GM19452 (cell line): ENCODE measurements at regions not wholly inside any gene's neighbourhood (a gene's known extent, or its start where the extent isn't known, plus 50 kb on each side); places are given as distances from the start of the nearest gene placed in this dataset.
"Not testable (repeated sequence)": the region's sequence is repeated elsewhere in the genome, so short reads cannot be mapped to it uniquely, and the experiment has no call there.

Experiments used
- ATAC-seq: cut with Tn5 transposase; IDR thresholded peaks from one replicate; pipeline ENCODE4 v1.9.1; 2021; ENCODE audit not compliant: unreplicated experiment

GRCh38 chr18:45339810-45340550 is 275.3 kb upstream of the SLC14A2 start:
- no peak for ATAC-seq

DNA sequence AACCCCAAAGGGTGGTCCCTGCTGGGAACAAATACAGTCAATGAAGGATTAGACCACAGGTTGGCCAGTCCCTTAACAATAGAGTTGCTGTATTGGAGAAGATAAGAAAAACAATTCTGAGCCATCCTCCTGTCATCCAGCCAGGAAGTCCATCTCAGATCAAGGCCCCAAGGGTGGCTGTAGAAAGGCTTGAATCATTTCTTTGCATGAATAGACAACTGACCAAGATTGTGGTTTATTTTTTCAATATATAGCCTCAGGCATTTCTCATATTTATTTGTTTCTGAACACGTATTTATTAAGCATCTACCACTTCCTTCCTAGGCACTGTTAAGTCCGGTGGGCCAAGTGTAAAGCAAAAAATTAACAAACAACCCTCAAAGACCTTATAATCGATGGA is 274.4 kb upstream of the SLC14A2 start:
- ATAC-seq, result no peak

GRCh38 chr18:45341454-45341853 is 273.8 kb upstream of the SLC14A2 start:
- ATAC-seq, result no peak

DNA sequence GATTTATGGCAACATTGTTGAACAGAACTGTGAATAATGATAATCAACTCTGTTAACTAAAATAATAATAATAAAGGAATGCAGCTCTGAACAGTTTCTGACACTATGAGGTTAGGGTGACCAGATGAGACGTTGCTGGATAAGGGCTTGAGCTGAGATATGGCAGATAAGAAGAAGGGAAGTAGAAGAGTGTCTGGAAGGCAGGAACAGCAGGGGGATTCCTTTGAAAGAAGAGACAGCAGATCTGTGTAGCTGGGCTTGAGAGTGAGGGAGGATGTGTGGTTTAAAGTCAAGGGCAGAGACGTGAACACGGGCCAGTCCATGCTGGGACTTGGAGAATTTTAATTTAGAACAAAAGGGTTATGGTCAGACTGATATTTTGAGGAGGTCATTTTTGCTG is 273.1 kb upstream of the SLC14A2 start:
- no peak for ATAC-seq

GRCh38 chr18:45342653-45343052 is 272.6 kb upstream of the SLC14A2 start:
- no peak for ATAC-seq

DNA sequence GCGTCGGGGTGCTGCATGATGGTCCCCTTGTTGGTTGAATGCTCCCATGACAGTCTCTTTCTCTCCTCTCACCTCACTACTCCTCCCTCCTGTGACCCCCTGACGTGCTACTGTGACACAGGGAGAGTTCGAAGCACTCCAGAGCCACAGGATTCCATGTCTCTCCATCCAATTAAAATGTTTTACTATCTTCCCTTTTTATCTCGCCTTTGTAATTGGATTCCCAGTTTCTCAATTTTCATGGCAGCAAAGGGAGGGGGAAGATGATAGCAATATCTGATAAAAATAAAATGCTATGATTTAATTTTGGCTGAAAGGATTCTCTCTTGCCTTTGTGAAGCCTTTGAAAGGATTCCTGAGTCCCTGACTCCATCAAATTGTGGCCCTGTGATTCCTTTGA is 271.9 kb upstream of the SLC14A2 start:
- ATAC-seq, result no peak

GRCh38 chr18:45344680-45345079 is 270.6 kb upstream of the SLC14A2 start:
- ATAC-seq, result not testable (repeated sequence)

DNA sequence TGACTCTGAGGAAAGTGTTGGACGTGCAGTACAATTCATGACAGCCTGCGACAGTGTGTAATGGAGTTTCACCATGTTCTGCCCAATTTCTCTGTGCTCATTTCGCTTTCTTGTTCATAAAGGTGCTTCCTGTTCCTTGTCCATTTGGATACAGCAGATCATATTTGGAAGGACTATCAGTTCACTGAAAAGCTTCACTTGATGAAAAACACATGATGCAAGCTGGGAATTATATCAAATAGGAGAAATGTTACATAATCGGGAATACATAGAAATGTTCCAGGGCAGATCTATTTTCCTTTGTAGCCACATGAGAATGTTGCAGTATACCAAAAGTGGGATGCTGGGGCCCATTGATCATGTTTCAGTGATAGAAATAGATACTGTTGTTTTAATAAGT is 266.3 kb upstream of the SLC14A2 start:
- ATAC-seq, result no peak

DNA sequence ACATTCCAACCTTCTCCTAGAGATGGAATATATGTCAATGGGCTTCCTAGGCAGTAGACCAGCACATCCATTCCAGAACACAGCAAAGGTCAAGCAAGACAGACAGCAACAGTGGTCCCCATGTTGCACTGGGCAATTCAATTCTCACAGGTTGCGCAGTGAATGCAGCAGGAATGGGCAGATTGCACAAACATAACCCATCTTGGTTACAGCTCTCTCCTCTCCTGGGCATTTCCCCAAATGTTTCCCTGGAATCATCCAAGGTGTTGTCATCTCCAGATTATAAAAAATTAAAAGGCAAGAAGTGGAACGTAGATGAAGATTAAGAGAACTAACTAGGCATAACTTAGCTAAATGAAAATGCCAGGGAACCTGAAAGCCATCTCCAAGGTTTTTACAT is 265.8 kb upstream of the SLC14A2 start:
- no peak for ATAC-seq

DNA sequence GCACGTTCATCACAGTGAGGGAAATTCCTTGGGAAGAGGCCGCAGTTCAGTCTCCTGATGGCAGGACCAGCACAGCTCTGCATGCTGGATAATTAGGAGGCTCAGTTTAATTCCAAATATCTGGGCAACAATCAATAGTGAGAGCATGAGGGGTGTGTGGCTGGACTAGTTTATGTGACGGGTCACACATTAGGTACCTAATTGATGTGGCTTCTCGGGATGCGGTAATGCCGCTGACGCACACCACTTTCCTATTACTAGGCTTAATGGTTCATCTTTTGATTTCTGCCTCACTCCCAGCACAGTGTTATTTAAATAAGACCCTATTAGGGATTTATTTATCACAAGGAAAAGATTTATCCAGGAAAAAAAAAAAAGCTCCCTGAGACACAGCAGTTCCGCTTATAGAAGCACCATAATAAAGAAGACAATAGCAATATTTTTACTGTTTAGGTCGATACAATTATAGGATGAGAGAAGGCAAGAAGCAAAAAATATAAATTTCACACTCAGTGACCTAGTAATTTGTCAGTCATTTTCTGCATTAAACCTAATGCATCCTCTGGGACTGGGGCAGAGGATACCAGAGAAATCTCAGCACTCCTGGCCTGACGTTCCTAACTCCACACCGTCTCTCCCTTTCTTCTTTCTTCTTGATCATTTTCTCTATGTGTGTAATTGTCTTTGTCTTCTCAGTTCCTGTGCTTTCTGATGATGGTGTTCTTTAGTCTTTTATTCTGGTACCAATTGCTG is 264.7 kb upstream of the SLC14A2 start:
- no peak for ATAC-seq

DNA sequence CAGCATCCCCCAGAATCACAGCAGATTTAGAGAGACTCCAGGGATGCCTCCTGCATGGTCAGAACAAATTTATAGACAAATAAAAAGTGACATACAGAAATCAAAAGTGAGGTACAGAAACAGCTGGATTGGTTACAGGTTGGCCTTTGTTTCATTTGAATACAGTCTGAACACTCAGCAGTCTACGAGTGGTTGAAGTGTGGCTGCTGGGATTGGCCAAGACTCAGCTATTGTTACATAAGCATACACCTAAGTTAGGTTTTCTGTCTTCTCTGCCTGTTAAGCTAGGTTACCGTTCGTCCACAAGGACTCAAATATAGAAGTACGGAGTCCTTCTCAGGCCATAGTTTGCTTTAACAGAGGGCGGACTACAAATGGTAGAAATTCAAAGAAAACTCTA is 262.4 kb upstream of the SLC14A2 start:
- ATAC-seq, result no peak

DNA sequence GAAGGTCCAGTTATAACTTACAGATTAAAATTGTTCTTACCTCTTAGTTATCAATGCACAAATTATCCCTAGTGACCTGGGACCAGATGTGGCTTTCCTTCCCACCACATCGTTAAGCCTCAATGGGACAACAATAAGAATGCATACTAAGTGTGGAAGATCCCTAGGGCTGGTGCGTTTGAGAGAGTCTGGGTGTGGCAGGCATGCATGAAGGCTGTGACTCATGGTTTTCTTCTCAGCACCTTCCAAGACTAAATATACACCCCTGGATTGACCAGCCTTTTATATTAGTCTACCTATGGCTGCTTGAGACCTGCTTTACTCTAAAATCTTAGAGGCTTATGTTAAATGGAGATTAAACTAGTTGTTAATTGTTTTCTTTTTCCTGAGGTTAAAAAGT is 261.7 kb upstream of the SLC14A2 start:
- no peak for ATAC-seq

DNA sequence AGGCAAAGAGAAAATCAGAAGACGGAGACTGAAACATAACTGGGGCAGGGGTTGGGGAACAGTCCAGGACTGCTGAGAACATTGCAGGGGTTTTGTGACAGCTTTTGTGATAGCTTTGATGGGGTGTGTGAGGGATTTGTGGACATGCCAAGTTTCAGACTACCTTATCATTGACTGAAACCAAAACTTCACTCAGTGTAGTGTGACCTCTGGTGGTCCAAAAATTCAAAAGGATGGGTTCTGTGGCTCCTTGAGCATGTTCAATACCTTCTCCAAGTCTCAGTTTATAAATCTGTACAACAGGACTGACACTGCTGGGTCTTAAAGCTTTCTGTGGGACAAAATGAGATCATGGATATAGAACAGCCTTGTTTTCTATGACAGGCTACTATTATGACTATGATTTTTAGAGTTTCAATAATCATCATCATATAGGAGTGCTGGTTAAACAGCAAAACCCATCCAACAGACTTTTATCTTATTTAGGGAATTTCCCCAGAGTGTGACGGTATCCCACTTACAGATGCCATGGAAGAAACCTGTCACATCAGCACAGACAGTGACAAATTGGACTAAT is 259.2 kb upstream of the SLC14A2 start:
- no peak for ATAC-seq

DNA sequence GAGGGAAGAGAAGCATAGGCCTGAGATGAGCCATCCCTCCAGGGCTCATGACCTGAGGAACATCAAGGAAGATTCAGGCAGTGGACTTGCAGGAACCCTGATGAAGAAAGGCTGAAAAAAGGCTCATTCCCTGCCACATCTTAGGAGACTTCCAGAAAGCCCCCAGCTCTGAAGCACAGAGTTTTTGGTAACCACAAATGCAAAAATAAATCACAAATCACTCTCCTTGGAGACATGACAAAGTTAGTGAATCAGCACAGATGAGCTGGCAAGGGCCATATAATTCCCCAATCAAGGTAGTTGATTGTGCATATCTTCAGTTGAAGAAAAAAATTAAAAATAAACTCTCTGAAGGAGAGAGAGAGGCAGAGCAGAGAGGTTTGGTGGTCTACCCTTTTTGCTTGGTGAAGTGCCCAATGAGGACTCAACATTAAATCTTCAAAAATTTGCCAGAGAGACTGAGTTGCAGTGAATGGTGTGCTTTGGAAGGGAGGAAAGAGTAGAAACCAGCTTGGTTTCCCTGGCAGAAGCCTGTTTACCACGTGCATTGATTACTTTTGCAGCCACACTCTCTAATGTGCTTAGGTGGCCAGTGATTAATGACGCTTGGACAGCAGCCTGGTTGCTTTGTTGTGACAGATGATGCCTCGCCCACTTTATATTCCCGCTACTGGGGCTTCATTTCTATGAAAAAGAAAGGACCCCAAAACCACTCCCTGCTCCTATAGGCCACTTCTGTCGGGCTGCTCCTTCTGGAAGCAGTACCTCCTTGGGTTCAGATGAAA is 257.4 kb upstream of the SLC14A2 start:
- no peak for ATAC-seq

DNA sequence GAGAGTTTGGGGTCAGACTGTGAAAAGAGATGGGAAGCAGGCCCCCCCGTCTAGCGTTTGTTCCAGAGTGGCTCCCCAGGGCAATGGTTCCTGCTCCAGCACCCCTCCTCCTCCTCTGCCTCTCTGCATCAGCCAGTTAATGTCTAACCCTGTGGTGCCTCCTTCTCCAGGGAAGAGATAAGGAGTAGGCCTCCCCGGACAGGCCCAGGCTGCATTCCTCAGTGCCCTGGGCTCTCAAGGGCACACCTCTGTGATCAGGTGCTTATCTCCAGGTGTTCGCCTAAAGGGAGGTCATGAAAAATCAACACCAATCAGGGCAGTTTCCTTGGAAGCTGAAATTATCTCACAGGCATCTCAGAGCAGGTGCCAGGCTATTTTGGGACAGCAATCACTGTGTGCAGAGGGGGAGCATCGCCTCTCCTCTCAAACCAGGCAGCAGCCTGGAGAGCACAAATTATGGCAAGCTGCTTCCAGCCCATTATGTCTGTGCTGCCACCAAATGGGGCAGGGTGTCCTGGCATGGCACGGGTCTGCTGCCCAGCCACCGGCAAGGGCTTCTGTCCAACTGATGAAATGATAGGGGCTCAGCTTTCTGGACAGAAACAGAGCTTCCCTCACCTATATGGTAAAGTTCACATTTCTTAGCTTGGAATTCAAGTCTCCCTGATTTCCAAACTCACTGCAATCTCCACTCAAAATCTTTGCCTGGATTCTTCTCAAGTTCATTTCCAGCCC is 255.8 kb upstream of the SLC14A2 start:
- no peak for ATAC-seq

GRCh38 chr18:45361125-45361851 is 254.0 kb upstream of the SLC14A2 start:
- ATAC-seq, result no peak

- no peak for ATAC-seq
Observed at GRCh38 chr18:45363196-45363595, 252.1 kb upstream of the SLC14A2 start.

DNA sequence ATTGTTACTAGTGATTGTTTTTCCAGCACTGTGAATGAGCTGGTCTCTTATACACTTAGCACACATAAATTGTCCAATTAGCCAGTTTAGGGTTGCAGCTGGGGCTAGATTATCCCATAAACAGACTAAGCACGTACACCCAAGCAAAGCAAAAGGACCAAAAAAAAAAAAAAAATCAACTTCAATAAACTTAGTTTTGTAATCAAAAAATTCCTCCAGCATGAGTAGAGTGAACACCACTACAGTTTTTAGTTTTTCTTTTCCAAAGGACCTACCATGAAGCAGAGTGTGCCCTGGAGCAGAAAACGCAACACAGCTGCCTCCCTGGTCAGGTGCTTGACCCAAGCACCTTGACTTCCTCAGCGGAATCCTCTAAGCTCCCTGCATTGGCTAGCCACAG is 249.4 kb upstream of the SLC14A2 start:
- ATAC-seq, result no peak

GRCh38 chr18:45370255-45371010 is 244.8 kb upstream of the SLC14A2 start:
- no peak for ATAC-seq
